ENCODE measurements at regions not wholly inside any gene's neighbourhood (a gene's known extent, or its start where the extent isn't known, plus 50 kb on each side); places are given as distances from the start of the nearest gene placed in this dataset.

GRCh38 chr17:77838748-77839697, 119.5 kb upstream of the TNRC6C start:
- H3K4me1 ChIP-seq, result peaks cover 60% of the 10 kb centered on the region
- intact Hi-C loops (cut with micrococcal nuclease), result no loop called here
- peak; percentile 4 for DNase-seq
- H3K4me3 ChIP-seq, result no peak overlapping the region
- peak overlapping the region; percentile 79 for H3K27ac ChIP-seq (replicated peaks)
- H3K27me3 ChIP-seq (ENCODE audit: low read depth), result no peaks in the 10 kb centered on the region
- no peak for TF ChIP-seq CTCF (IDR thresholded peaks at IDR 0.05; ENCODE audit: borderline replicate concordance)
- no peaks in the 10 kb centered on the region for H3K9me3 ChIP-seq (replicated peaks)
- H3K36me3 ChIP-seq, result no peaks in the 10 kb centered on the region

- peak; percentile 22 for DNase-seq
- H3K4me1 ChIP-seq, result peaks cover 51% of the 10 kb centered on the region
- H3K36me3 ChIP-seq, result no peaks in the 10 kb centered on the region
- peak overlapping the region; percentile 79 for H3K27ac ChIP-seq (replicated peaks)
- H3K4me3 ChIP-seq, result peak overlapping the region; percentile 13
- TF ChIP-seq CTCF (IDR thresholded peaks at IDR 0.05; ENCODE audit: borderline replicate concordance), result no peak
- intact Hi-C loops (cut with micrococcal nuclease), result no loop called here
- H3K9me3 ChIP-seq (replicated peaks), result no peaks in the 10 kb centered on the region
- H3K27me3 ChIP-seq (ENCODE audit: low read depth), result no peaks in the 10 kb centered on the region
Measured at GRCh38 chr17:77839698-77840512, 118.6 kb upstream of the TNRC6C start.

GRCh38 chr17:77840513-77841165, 117.9 kb upstream of the TNRC6C start:
- peak; percentile 5 for DNase-seq
- no peaks in the 10 kb centered on the region for H3K27me3 ChIP-seq (ENCODE audit: low read depth)
- peak overlapping the region; percentile 79 for H3K27ac ChIP-seq (replicated peaks)
- H3K36me3 ChIP-seq, result no peaks in the 10 kb centered on the region
- H3K4me3 ChIP-seq, result peak overlapping the region; percentile 13
- no peaks in the 10 kb centered on the region for H3K9me3 ChIP-seq (replicated peaks)
- intact Hi-C loops (cut with micrococcal nuclease), result no loop called here
- TF ChIP-seq CTCF (IDR thresholded peaks at IDR 0.05; ENCODE audit: borderline replicate concordance), result no peak
- peaks cover 48% of the 10 kb centered on the region for H3K4me1 ChIP-seq

- Histone ChIP-seq H3K36me3 (no peaks in the 10 kb centered on the region), H3K4me3 (peak overlapping the region; percentile 10), H3K4me1 (peaks cover 40% of the 10 kb centered on the region), H3K27me3 (ENCODE audit: low read depth) (no peaks in the 10 kb centered on the region), H3K9me3 (replicated peaks) (no peaks in the 10 kb centered on the region), H3K27ac (replicated peaks) (peak overlapping the region; percentile 79)
- DNase-seq, result peak; percentile 19
- TF ChIP-seq CTCF (IDR thresholded peaks at IDR 0.05; ENCODE audit: borderline replicate concordance), result no peak
- intact Hi-C loops (cut with micrococcal nuclease), result no loop called here
Measured at GRCh38 chr17:77841742-77842527, 116.6 kb upstream of the TNRC6C start.

Data from left ventricle myocardium inferior (tissue), 1 donor.